NOMO-1 (cell line): ENCODE measurements at regions not wholly inside any gene's neighbourhood (a gene's known extent, or its start where the extent isn't known, plus 50 kb on each side); places are given as distances from the start of the nearest gene placed in this dataset.
"Not testable (repeated sequence)": the region's sequence is repeated elsewhere in the genome, so short reads cannot be mapped to it uniquely, and the experiment has no call there.

Source experiments
- DNase-seq, 2 experiments: peaks; one replicate each; lab custom pipeline; 2025; ENCODE audit not compliant: unreplicated experiment in 2 of 2; lab: John Stamatoyannopoulos, UW

DNA sequence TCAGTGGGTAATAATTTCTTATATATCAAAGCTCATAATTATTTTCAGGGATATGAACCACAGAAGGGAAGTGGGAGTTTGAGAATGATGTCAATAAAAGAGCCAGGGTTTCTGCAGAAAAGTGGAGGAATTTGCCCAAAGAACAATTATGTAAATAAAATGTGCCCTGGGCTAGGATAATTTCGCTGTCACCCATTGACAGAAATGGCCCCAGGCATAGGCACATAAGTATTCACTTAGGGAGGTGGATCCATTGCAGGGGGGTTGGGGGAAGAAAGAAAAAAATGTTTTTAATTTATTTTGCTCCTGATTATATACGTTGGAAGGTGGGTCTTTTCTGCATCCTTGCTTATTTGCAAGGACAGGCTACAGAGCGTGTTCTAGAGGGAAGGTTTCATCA lies 135.1 kb upstream of the IRX2 start:
- no peak for DNase-seq

DNA sequence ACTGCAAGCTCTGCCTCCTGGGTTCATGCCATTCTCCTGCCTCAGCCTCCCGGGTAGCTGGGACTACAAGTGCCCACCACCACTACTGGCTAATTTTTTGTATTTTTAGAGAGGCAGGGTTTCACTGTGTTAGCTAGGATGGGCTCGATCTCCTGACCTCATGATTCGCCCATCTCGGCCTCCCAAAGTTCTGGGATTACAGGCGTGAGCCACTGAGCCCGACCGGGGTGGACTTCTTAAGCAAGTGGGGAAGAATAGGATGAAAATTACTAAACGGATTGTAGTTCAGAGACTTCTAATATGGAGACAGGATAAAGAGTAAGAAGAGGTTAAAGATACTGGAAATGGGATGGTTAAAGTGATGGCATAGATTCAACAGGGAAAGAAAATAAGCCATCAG lies 132.3 kb upstream of the IRX2 start:
- DNase-seq = no peak

DNA sequence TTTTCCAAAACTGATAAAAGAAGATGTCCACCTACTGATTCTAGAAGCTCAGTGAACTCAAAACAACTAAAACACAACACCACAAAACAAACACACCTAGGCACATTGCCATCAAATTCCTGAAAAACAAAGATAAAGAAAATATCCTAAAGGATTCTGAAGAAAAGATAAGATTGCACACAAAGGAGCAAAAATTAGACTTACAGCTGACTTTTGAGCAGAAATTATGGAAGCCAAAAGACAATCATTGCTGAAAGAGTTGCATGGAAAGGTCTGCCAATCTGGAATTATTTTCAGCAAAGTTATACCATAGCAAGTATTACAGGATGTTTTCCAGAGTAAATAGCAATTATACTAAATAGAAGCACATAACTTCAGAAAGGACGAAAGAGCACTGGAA lies 128.2 kb upstream of the IRX2 start:
- no peak for DNase-seq

DNA sequence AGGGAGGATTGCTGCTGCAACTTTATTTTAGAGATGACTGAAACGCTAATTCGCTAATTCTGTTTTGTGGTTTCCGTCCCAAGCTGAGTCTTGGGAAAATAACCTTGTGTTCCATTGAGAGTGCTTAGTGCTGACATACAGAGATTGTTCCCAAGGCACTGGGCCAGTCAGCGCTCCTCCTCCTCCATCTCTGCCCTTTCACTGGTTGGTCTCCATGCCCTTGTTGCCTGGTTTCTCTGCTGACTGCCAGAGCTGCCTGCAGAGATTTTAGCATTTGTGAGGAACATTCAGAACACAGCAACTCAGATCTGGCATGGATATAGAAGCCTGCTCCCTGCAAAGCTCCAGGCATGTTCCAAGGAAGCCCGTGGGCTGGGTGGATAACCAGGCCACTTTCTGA lies 126.0 kb upstream of the IRX2 start:
- DNase-seq = no peak

DNA sequence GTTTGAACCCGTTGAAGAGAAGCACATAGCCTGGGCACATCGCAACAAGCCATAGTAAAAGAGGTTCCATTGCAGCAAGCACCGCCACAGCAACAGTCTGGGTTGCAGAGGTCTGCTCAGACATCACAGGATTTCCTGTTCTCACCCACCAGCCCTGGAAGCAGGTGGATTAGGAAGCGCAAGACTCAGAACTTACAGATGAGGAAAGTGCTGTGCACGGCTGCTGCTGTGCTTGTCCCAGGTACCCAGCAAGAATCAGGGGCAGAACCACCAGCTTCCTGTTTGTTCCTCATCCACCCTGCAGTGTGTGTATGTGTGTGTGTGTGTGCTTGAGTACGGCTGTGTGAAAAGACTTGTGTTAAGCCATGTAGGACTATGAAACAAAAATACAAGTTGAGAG lies 124.7 kb upstream of the IRX2 start:
- no peak for DNase-seq

DNA sequence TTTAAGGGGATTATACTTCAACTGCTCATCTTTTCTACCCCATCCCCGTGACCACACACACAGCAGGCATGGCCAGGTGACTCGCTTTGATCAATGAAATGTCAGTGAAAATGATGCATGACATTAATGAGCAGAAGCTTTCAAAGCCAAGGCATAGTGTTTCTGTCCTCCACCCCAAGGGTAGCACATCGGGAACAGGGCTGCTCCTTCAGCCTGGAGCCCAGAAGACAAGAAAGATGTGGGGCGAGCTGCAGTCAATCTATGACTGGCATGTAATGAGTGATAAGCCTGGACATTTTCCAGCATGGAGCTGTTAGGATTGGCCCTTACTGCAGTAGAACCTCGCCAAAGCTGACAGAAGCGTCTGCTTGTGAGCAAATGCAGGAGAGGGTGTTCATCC lies 122.6 kb upstream of the IRX2 start:
- no peak for DNase-seq

DNA sequence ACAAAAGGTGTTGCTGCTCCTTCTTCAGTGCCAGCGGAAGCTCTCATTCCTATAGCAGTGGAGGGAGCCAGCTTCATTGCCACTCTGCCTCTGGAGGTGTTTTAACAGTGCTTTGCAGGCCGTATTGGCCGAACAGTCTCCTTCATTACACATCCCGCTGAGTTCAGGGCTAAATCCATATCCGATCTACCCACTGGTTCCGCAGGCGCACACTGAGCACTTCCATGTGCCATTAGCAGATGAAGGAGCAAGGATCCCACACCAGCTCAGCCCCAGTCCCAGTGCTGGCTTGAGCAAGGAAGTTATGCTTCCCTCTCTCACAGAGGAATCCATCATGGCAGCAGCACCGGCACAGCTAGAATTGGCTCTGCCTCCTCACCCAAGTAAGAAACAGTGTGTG lies 121.2 kb upstream of the IRX2 start:
- no peak for DNase-seq

DNA sequence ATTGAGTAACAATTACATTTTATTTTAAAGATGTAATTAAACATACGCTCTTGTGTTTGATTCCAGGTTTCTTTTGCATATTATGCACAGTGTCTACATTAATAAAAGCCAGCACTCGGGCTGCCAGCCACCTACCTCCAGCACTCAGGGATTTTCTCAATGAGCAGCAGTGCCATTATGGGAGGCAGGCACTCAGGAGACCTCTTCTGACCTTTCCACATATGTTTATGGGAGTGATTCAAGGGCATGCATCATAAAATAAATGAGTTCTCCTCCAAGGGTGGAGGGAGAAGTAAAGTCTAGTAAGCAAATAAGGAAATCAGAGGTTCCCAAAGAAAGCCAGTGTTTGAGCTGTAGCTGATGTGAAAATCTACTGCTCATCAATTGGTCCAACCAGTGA lies 119.8 kb upstream of the IRX2 start:
- no peak for DNase-seq

DNA sequence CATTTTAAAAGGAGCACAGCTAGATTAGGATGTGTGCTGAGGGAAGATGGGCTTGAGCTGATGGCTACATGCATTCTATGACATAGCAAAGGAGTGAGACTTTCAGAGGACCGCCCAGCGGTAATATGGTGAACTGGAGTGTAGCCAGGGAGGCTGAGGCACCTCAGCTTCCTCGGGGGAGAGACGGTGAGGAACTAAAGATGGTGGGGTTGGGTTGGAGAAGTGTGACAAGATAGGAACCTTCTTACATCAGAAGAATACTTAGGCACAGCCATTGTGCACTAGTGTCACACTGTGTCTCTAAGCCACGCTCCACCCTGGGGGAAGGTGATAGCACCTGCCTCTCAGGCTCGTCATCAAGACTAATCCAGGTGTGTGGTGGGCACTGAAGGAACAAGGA lies 118.0 kb upstream of the IRX2 start:
- no peak for DNase-seq

DNA sequence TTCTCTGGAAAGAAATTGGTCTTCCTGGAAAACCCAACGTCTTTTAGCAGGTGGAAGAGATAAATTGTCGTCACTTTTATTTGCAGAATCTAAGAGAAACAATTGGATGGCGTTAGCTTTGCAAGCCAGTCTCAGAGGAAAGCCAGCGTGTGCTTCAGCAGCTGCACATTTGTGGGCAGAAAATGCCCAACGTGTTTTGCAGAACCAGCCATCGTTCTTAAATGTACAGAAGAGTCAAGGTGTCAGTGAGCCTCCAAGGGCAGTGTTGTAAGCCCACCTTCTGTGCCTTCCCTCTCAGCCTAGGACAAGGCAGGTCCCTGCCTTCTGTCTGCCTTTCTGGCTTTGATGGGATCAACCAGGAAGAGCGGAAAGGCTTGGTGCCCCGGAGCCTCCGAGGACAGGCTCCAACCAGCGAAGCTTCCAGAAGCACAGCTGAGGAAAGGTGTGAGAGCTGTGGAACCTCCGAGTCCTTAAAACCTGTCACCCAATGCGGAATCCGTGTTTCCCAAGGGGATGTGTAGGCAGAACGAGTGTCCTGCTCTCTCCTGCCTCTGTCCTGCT lies 116.0 kb upstream of the IRX2 start:
- no peak for DNase-seq

DNA sequence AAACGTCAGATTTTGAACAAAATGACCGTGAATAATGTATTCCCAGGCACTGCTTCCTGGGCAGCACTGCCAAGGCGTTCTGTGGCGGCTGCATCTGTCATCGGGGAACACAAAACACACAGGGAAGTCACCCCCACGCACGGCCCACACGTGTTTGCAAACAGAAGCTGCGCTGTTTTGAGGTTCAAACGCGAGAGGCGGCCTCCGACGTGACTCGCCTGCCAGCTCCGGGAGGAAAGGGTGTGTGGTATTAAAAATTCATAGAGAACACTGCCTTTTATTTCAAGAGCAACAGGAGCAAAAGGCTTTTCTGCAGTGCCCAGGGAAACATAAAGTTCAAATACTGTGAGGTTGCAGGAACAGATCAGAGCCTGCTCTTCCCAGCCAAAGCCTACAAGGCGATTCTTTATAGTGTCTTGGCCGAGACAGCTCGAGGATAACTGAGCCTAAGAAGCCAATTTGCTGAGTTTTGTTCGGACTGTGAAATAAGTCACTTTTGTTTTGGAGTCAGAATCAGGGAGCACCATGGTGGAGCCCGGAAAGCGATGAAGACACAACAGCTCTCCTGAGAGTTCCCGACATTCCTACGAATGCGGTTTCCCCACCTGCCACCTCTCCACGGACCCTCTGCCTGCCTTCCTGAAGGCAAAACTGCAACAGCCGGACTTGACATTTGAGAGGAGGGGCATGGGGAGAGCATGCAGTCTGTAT lies 115.3 kb upstream of the IRX2 start:
- DNase-seq = no peak

DNA sequence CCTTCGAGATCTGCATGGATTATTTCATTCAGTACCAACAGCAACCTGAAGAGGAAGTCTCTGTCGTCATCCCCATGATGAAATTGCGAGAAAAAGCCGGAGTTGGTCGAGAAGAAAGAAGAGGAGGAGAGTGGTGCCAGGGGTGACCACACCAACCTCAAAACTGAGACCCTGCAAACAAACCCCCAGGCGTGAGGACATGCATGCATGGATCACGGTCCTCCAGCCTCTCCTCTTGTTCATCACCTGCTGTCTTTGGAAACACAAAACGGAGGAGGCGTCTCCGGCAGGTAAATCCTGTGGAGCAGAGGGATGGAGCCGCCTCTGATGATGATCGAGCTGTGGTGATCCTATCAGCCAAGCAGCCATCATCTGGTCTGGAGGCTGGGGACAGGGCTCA lies 114.4 kb upstream of the IRX2 start:
- DNase-seq = no peak

DNA sequence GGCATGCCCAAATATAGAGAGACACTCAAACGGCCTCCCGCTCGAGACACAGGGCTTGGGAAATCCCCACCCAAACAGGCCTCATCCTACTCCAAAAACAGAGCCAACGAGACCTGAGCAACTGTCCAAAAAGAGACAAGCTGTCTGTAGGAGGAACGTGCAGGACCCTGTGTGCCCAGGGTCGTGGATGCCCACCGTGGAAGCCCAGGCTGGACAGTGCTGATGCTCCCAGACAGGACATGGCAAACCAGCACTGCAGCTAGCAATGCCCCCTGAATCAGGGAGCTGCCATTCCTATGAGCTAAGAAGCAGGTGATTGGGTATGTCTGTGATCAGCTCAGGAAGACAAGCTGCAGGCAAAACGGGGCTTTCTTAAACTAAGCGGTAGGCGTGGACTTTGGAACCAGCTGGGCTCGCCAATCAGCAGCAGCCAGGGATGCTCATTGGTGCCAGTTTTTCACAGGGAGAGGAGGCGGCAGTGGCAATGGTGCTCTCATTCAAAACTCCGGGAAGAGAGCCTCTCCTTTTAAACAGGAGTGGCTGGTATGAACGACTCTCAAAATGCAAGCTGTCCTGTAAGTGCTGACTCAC lies 113.1 kb upstream of the IRX2 start:
- no peak for DNase-seq

DNA sequence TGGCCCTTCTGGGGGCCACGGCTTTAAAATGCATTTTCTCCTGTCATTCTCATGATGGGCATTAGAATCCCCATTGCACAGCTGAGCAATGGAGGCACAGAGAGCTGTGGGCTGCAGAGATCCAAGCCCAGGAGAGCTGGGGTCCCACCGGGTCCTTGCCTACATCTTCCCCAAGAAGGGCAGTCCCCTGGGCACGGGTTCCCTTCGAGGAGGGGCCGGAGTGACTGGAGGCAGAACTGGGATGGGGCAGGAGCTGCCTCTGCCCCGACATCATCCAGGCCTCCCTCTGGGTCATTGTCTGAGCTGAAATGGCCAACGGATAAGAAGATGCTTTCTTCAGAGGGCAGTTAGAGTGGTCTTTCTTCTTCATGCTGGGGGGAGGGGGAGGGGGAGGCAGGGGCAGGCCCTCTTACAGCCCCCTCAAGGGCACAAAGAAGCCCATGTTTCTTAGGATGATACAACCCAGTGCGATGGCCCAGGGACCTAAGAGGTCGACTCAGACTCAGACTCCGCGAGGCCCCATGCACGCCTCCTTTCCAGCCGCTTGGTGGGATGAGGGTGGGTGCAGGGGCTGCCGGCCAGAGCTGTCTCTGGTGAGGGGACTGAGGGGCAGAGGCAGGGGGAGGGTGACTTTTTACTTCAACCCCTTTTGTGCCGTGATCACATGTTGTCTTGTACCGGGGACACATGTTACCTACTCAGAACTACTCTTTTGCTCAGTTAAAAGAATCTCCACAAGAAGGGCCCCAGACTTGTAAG lies 112.4 kb upstream of the IRX2 start:
- DNase-seq = no peak

DNA sequence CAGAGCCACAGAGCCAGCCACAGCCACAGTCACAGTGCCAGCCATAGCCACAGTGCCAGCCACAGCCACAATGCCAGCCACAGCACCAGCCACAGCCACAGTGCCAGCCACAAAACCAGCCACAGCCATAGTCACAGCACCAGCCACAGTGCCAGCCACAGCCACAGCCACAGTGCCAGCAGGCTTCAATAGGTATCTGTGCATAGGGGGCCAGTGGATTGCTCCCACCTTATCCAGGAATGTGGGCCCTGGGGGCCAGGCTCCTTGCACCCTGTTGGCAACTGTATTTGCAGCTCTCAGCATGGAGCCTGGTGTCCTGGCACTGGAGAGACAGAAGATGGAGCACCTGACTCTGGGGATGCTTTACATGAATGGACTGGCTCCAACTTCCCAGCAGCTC lies 111.7 kb upstream of the IRX2 start:
- DNase-seq = no peak

DNA sequence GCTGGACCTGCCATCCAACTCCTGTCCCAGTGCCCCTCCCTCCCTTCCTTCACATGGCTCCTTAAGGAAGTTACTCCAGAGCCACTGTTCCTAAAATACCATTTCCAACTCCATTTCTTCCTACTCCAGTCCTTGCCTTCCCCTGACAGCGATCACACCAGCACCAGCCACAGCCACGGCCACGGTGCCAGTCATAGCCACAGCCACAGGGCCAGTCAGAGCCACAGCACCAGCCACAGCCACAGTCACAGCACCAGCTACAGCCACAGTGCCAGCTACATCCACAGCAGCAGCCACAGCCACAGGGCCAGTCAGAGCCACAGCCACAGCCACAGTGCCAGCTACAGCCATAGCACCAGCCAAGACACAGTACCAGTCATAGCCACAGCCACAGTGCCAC lies 110.7 kb upstream of the IRX2 start:
- DNase-seq = not testable (repeated sequence)

DNA sequence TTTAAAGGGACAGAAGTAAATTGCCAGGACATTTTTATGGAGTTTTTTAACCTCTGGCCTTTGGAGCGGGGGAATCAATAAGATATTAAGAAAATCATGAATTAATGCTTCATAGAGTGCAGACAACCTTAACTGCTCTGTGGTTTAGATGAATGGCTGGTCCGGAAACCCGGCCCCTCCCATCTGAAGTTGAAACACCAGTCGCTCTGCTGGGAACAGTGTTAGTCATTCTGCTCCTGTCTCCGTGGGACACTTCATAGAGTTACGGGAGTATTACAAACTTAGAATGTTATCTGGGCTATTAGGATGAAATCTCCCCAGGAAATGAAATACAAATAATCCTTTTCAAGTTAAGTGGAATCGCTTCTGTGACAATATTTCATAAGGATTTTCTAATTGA lies 110.1 kb upstream of the IRX2 start:
- no peak for DNase-seq

DNA sequence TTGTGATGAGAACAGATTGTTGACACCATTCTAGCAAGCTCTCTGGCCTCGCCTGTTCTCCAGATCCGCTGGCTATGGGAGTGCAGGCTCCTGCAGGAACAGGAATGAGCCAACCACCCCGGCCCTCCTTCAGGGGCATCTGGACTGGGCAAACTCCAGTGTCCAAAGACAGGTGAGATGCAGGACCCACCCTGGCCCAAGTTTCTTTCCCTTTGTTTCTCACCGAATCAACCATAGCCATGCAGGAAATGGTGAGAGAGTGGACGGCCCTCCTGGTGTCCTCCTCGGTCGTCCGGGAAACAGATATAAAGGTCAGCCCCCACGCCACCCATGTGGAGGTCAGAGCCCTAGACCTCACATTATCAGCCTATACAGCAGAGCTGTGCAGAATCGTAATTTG lies 108.6 kb upstream of the IRX2 start:
- no peak for DNase-seq

DNA sequence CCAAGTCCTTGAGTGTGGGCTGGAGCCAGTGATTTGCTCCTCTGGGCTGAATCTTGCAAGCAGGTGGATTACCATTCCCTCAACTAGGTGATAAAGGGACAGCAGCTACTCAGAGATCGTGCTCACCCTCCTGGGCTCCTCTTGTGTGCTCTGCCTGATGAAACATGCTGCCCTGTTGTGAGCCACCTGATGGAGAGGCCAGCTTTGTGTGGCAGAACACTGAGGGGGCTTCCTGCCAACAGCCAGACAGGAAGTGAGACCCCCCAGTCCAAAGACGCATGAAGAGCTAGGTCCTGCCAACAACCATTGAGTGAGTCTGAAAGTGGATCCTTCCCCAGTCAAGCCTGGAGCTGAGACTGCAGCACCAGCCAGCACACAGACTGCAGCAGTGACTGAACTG lies 106.4 kb upstream of the IRX2 start:
- no peak for DNase-seq

DNA sequence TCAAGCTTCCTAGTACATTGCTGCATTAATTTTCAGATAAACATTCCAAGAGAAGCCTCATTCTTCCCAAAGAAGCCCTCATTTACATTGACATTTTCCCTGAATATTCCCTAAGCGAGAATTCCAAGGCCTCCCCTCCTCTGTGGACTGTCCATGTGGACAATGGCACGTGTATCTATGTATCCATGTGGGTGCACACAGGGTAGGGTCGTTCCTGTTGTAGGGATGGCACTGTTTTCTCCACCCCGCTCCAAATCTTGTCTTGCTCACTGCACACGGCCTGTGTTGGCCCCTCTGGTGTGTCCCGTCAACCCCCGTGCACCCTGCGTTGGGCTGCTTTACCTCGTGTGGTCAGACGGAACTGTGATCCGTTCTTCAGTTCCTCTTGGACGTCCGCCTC lies 104.7 kb upstream of the IRX2 start:
- no peak for DNase-seq

DNA sequence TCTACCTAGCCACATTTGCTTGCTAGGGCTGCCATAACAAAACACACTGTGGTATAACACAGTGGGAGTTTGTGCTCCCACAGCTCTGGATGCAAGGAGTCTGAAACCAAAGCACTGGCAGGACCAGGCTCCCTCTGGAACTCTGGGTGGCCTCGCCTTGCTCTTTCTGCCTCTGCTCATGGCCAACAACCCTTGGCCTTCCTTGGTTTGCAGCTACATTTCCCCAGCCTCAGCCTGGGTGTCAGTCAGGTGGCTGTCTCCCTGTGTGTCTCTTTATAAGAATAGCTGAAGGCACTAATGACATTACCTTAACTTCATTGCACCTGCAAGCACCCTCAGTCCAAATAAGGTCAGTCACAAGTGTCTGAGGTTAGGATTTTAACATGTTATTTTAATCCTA lies 101.0 kb upstream of the IRX2 start:
- DNase-seq = no peak

DNA sequence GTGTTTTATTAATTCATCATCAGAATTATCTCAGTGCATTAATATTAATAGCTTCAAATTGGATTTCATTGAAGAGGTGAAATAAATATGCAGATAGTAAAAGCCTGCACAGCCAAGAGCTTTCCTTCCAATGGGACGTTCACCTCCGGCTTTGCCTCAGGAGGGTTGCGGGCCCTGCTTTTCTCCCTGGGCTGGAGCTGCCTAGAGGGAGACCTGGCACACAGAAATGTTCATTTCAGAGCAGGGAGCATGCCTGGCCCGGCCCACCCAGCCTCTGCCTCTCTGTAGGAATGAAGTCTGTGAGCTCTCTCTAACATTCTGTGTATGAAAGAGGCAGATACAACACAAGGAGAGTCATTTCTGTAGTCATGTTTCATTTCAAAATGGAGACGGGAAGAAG lies 100.4 kb upstream of the IRX2 start:
- no peak for DNase-seq
